D721Med (cell line): ENCODE measurements at regions not wholly inside any gene's neighbourhood (a gene's known extent, or its start where the extent isn't known, plus 50 kb on each side); places are given as distances from the start of the nearest gene placed in this dataset.

ENCODE experiments used
- DNase-seq: peaks from one replicate; pipeline ENCODE4 v3.0.0; 2011; ENCODE audit warnings: low spot score; ENCODE audit not compliant: insufficient read length
- FAIRE-seq: peaks from 2 replicates; lab custom pipeline; 2011; peaks lifted over from hg19 to GRCh38; lab: Jason Lieb, UNC
- CTCF ChIP-seq: IDR thresholded peaks from 2 replicates; pipeline ENCODE4 v1.5.1; 2012; ENCODE audit warnings: mild to moderate bottlenecking, control low read depth; ENCODE audit not compliant: insufficient read depth; ENCODE audit errors: missing control alignments

- no peak for DNase-seq
- peak; percentile 52 for TF ChIP-seq CTCF
- FAIRE-seq: peak; percentile 74
These were observed 220.5 kb upstream of the ATXN7L3B start for GRCh38 chr12:74317078-74317601.

- TF ChIP-seq CTCF: no peak
- FAIRE-seq (no peak), DNase-seq (no peak)
These were observed 219.9 kb upstream of the ATXN7L3B start for GRCh38 chr12:74317741-74318140.

GRCh38 chr12:74319886-74320285 lies 217.7 kb upstream of the ATXN7L3B start:
- DNase-seq (no peak), FAIRE-seq (no peak)
- no peak for TF ChIP-seq CTCF

- no peak for TF ChIP-seq CTCF
- FAIRE-seq (no peak), DNase-seq (no peak)
These were observed 216.3 kb upstream of the ATXN7L3B start for GRCh38 chr12:74321381-74321780.

- FAIRE-seq (no peak), DNase-seq (no peak)
- TF ChIP-seq CTCF: no peak
These were observed 214.8 kb upstream of the ATXN7L3B start for GRCh38 chr12:74322792-74323191.

GRCh38 chr12:74328623-74329022 lies 209.0 kb upstream of the ATXN7L3B start:
- DNase-seq (no peak), FAIRE-seq (no peak)
- TF ChIP-seq CTCF: no peak

GRCh38 chr12:74334780-74335179 lies 202.9 kb upstream of the ATXN7L3B start:
- no peak for FAIRE-seq
- no peak for TF ChIP-seq CTCF

More at GRCh38 chr12:74334780-74335179, 202.9 kb upstream of the ATXN7L3B start:
- DNase-seq: no peak
